Gastrocnemius medialis (tissue), 4 donors: ENCODE measurements at regions not wholly inside any gene's neighbourhood (a gene's known extent, or its start where the extent isn't known, plus 50 kb on each side); places are given as distances from the start of the nearest gene placed in this dataset.

Experiments used
- POLR2A ChIP-seq, 2 donors: fragments of 450-650 bp; IDR thresholded peaks; one replicate each; pipeline ENCODE4 v1.6.1; 2017; ENCODE audit warnings: antibody characterized with exemption in 2 of 2, mild to moderate bottlenecking in 2 of 2, moderate library complexity in 2 of 2
- TF ChIP-seq, protein P1 (sequence below), 5 experiments: fragments of 450-650 bp in 3 of 5; fragments of 200-600 bp in 2 of 5; sonication (generic) in 2 of 5; IDR thresholded peaks in 4 of 5; conservative IDR thresholded peaks in 1 of 5; 1 replicate in 4 of 5; 2 replicates in 1 of 5; pipeline ENCODE4 v1.5.1; 2016 to 2019; ENCODE audit warnings: antibody characterized with exemption in 5 of 5, mild to moderate bottlenecking in 3 of 5, moderate library complexity in 3 of 5

DNA sequence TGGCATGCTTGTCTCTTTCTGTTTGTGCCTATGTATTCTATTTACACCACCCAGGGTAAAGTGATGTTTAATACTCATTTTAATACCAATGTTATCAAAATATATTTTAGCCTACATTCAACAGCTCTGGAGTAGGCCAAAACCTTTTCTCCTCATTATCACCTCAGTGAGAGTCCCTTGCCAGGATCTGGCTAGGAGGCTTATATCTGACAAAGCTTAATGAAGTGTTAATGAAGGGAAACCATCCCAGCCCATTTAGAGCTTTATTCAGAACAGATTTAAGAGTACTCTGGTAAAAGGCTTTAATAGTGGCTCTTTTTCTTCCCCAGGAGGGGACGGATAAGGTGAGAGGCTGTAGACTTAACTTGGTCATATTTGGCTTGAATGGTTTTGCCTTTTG lies 137.6 kb downstream of the GRIN2B start:
- TF ChIP-seq, protein P1, sequence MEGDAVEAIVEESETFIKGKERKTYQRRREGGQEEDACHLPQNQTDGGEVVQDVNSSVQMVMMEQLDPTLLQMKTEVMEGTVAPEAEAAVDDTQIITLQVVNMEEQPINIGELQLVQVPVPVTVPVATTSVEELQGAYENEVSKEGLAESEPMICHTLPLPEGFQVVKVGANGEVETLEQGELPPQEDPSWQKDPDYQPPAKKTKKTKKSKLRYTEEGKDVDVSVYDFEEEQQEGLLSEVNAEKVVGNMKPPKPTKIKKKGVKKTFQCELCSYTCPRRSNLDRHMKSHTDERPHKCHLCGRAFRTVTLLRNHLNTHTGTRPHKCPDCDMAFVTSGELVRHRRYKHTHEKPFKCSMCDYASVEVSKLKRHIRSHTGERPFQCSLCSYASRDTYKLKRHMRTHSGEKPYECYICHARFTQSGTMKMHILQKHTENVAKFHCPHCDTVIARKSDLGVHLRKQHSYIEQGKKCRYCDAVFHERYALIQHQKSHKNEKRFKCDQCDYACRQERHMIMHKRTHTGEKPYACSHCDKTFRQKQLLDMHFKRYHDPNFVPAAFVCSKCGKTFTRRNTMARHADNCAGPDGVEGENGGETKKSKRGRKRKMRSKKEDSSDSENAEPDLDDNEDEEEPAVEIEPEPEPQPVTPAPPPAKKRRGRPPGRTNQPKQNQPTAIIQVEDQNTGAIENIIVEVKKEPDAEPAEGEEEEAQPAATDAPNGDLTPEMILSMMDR (IDR thresholded peaks at IDR 0.05 in 4 of 5, conservative IDR thresholded peaks at IDR 0.05 in 1 of 5), result no peak
- TF ChIP-seq POLR2A (IDR thresholded peaks at IDR 0.05), result no peak
